ENCODE measurements at regions not wholly inside any gene's neighbourhood (a gene's known extent, or its start where the extent isn't known, plus 50 kb on each side); places are given as distances from the start of the nearest gene placed in this dataset.
"Not testable (repeated sequence)": the region's sequence is repeated elsewhere in the genome, so short reads cannot be mapped to it uniquely, and the experiment has no call there.

GRCh38 chr5:98200726-98201541 is 572.5 kb upstream of the RGMB start:
- DNase-seq (ENCODE audit: low read depth in 2 of 2): no peak

- no peak for DNase-seq (ENCODE audit: low read depth in 2 of 2)
Measured at GRCh38 chr5:98204798-98205197, 568.7 kb upstream of the RGMB start.

- DNase-seq (ENCODE audit: low read depth in 2 of 2): no peak
Measured at GRCh38 chr5:98205691-98206461, 567.6 kb upstream of the RGMB start.

GRCh38 chr5:98206566-98206965 is 566.9 kb upstream of the RGMB start:
- DNase-seq (ENCODE audit: low read depth in 2 of 2): no peak

- no peak for DNase-seq (ENCODE audit: low read depth in 2 of 2)
Measured at GRCh38 chr5:98209418-98209817, 564.0 kb upstream of the RGMB start.

- DNase-seq (ENCODE audit: low read depth in 2 of 2): no peak
Measured at GRCh38 chr5:98214240-98215051, 559.0 kb upstream of the RGMB start.

- DNase-seq (ENCODE audit: low read depth in 2 of 2): no peak
Measured at GRCh38 chr5:98217138-98217537, 556.3 kb upstream of the RGMB start.

GRCh38 chr5:98218838-98219237 is 554.6 kb upstream of the RGMB start:
- no peak for DNase-seq (ENCODE audit: low read depth in 2 of 2)

GRCh38 chr5:98227489-98227888 is 546.0 kb upstream of the RGMB start:
- DNase-seq (ENCODE audit: low read depth in 2 of 2): no peak

GRCh38 chr5:98231089-98231488 is 542.4 kb upstream of the RGMB start:
- DNase-seq (ENCODE audit: low read depth in 2 of 2): no peak

- not testable (repeated sequence) for DNase-seq (ENCODE audit: low read depth in 2 of 2)
Measured at GRCh38 chr5:98237794-98238193, 535.7 kb upstream of the RGMB start.

GRCh38 chr5:98243972-98244371 is 529.5 kb upstream of the RGMB start:
- DNase-seq (ENCODE audit: low read depth in 2 of 2): no peak

GRCh38 chr5:98248949-98249348 is 524.5 kb upstream of the RGMB start:
- no peak for DNase-seq (ENCODE audit: low read depth in 2 of 2)

- DNase-seq (ENCODE audit: low read depth in 2 of 2): no peak
Measured at GRCh38 chr5:98258939-98259338, 514.5 kb upstream of the RGMB start.

GRCh38 chr5:98259595-98259994 is 513.9 kb upstream of the RGMB start:
- DNase-seq (ENCODE audit: low read depth in 2 of 2): no peak

GRCh38 chr5:98263084-98263483 is 510.4 kb upstream of the RGMB start:
- DNase-seq (ENCODE audit: low read depth in 2 of 2): no peak

GRCh38 chr5:98268162-98268860 is 505.2 kb upstream of the RGMB start:
- DNase-seq (ENCODE audit: low read depth in 2 of 2): no peak

GRCh38 chr5:98275980-98276379 is 497.5 kb upstream of the RGMB start:
- DNase-seq (ENCODE audit: low read depth in 2 of 2): no peak

- DNase-seq (ENCODE audit: low read depth in 2 of 2): no peak
Measured at GRCh38 chr5:98282521-98282920, 490.9 kb upstream of the RGMB start.

GRCh38 chr5:98292496-98292895 is 481.0 kb upstream of the RGMB start:
- DNase-seq (ENCODE audit: low read depth in 2 of 2): no peak

GRCh38 chr5:98296426-98296825 is 477.0 kb upstream of the RGMB start:
- no peak for DNase-seq (ENCODE audit: low read depth in 2 of 2)

- no peak for DNase-seq (ENCODE audit: low read depth in 2 of 2)
Measured at GRCh38 chr5:98299435-98299834, 474.0 kb upstream of the RGMB start.

Data from stimulated activated CD8-positive, alpha-beta memory T cell treated with anti-CD3 and anti-CD28 coated beads, Interleukin-2, amount 100 ng/mL, for 48 hours (primary cell).